ENCODE measurements at regions not wholly inside any gene's neighbourhood (a gene's known extent, or its start where the extent isn't known, plus 50 kb on each side); places are given as distances from the start of the nearest gene placed in this dataset.

- H3K4me2 ChIP-seq: no peak overlapping the region
- H3K9me3 ChIP-seq (ENCODE audit: low read depth): no peaks in the 10 kb centered on the region
- TF ChIP-seq EZH2 (IDR thresholded peaks at IDR 0.05; ENCODE audit: borderline replicate concordance): no peak
- no peak for TF ChIP-seq EZH2phosphoT487 (IDR thresholded peaks at IDR 0.05; ENCODE audit: low read depth, severe bottlenecking, unreplicated experiment)
- no peak for TF ChIP-seq CTCF (IDR thresholded peaks at IDR 0.05; ENCODE audit: poor library complexity)
- DNase-seq (ENCODE audit: low spot score): no peak
- H3K27ac ChIP-seq: no peak overlapping the region
- no peak overlapping the region for H2AFZ ChIP-seq
- H4K20me1 ChIP-seq (ENCODE audit: insufficient read depth, poor library complexity, severe bottlenecking): no peaks in the 10 kb centered on the region
- no peaks in the 10 kb centered on the region for H3K9me2 ChIP-seq (replicated peaks; ENCODE audit: insufficient read depth)
- no peaks in the 10 kb centered on the region for H3K4me1 ChIP-seq (ENCODE audit: insufficient read depth)
- no peaks in the 10 kb centered on the region for H3K36me3 ChIP-seq (replicated peaks; ENCODE audit: insufficient read depth, low read depth)
- H3K79me2 ChIP-seq: no peaks in the 10 kb centered on the region
- WGBS (ENCODE audit: low lambda C conversion rate, missing lambda C conversion rate): 81% methylated on average over 1 of the region's 1 CpG
- H3K4me3 ChIP-seq: no peak overlapping the region
- no peaks in the 10 kb centered on the region for H3K27me3 ChIP-seq
Observed at GRCh38 chr14:26130690-26131089, 467.1 kb downstream of the NOVA1 start.

GRCh38 chr14:26128931-26129671 lies 468.7 kb downstream of the NOVA1 start:
- no peak overlapping the region for H3K27ac ChIP-seq
- H3K4me3 ChIP-seq: no peak overlapping the region
- no peaks in the 10 kb centered on the region for H3K36me3 ChIP-seq (replicated peaks; ENCODE audit: insufficient read depth, low read depth)
- no peak overlapping the region for H3K4me2 ChIP-seq
- no peak overlapping the region for H2AFZ ChIP-seq
- 75% methylated on average over 4 of the region's 4 CpGs for WGBS (ENCODE audit: low lambda C conversion rate, missing lambda C conversion rate)
- no peaks in the 10 kb centered on the region for H3K27me3 ChIP-seq
- H4K20me1 ChIP-seq (ENCODE audit: insufficient read depth, poor library complexity, severe bottlenecking): no peaks in the 10 kb centered on the region
- no peaks in the 10 kb centered on the region for H3K9me2 ChIP-seq (replicated peaks; ENCODE audit: insufficient read depth)
- no peak for DNase-seq (ENCODE audit: low spot score)
- H3K4me1 ChIP-seq (ENCODE audit: insufficient read depth): no peaks in the 10 kb centered on the region
- H3K79me2 ChIP-seq: no peaks in the 10 kb centered on the region
- no peak for TF ChIP-seq CTCF (IDR thresholded peaks at IDR 0.05; ENCODE audit: poor library complexity)
- TF ChIP-seq EZH2phosphoT487 (IDR thresholded peaks at IDR 0.05; ENCODE audit: low read depth, severe bottlenecking, unreplicated experiment): no peak
- no peak for TF ChIP-seq EZH2 (IDR thresholded peaks at IDR 0.05; ENCODE audit: borderline replicate concordance)
- no peaks in the 10 kb centered on the region for H3K9me3 ChIP-seq (ENCODE audit: low read depth)

- Histone ChIP-seq H3K9me3 (ENCODE audit: low read depth) (no peaks in the 10 kb centered on the region), H3K79me2 (no peaks in the 10 kb centered on the region), H2AFZ (no peak overlapping the region), H3K9me2 (replicated peaks; ENCODE audit: insufficient read depth) (no peaks in the 10 kb centered on the region), H3K4me2 (no peak overlapping the region), H3K36me3 (replicated peaks; ENCODE audit: insufficient read depth, low read depth) (no peaks in the 10 kb centered on the region), H3K4me3 (no peak overlapping the region), H4K20me1 (ENCODE audit: insufficient read depth, poor library complexity, severe bottlenecking) (no peaks in the 10 kb centered on the region), H3K27ac (no peak overlapping the region), H3K27me3 (no peaks in the 10 kb centered on the region), H3K4me1 (ENCODE audit: insufficient read depth) (no peaks in the 10 kb centered on the region)
- WGBS (ENCODE audit: low lambda C conversion rate, missing lambda C conversion rate): 60% methylated on average over 2 of the region's 2 CpGs
- TF ChIP-seq EZH2phosphoT487 (IDR thresholded peaks at IDR 0.05; ENCODE audit: low read depth, severe bottlenecking, unreplicated experiment) (no peak), CTCF (IDR thresholded peaks at IDR 0.05; ENCODE audit: poor library complexity) (no peak), EZH2 (IDR thresholded peaks at IDR 0.05; ENCODE audit: borderline replicate concordance) (no peak)
- no peak for DNase-seq (ENCODE audit: low spot score)
Observed at GRCh38 chr14:26124896-26125438, 472.9 kb downstream of the NOVA1 start.

All from hepatocyte (in vitro differentiated cells).